ENCODE measurements at regions not wholly inside any gene's neighbourhood (a gene's known extent, or its start where the extent isn't known, plus 50 kb on each side); places are given as distances from the start of the nearest gene placed in this dataset.

GRCh38 chr1:56426587-56427381, 152.6 kb downstream of the PLPP3 start:
- Mint-ChIP-seq H3K4me1 (ENCODE audit: low read depth, unreplicated experiment) (no peaks in the 10 kb centered on the region), H3K36me3 (ENCODE audit: unreplicated experiment) (no peaks in the 10 kb centered on the region), H3K27ac (ENCODE audit: unreplicated experiment) (no peak overlapping the region), H3K27me3 (ENCODE audit: unreplicated experiment) (no peaks in the 10 kb centered on the region), H3K9me3 (ENCODE audit: unreplicated experiment) (no peaks in the 10 kb centered on the region), H3K4me3 (ENCODE audit: unreplicated experiment) (no peak overlapping the region)
- no peak for TF ChIP-seq CTCF (IDR thresholded peaks at IDR 0.05; ENCODE audit: partially characterized antibody, unreplicated experiment)
- DNase-seq, result no peak

- H3K27me3 Mint-ChIP-seq (ENCODE audit: unreplicated experiment), result no peaks in the 10 kb centered on the region
- H3K27ac Mint-ChIP-seq (ENCODE audit: unreplicated experiment), result no peak overlapping the region
- H3K9me3 Mint-ChIP-seq (ENCODE audit: unreplicated experiment), result no peaks in the 10 kb centered on the region
- H3K36me3 Mint-ChIP-seq (ENCODE audit: unreplicated experiment), result no peaks in the 10 kb centered on the region
- H3K4me3 Mint-ChIP-seq (ENCODE audit: unreplicated experiment), result no peak overlapping the region
- TF ChIP-seq CTCF (IDR thresholded peaks at IDR 0.05; ENCODE audit: partially characterized antibody, unreplicated experiment), result no peak
- no peaks in the 10 kb centered on the region for H3K4me1 Mint-ChIP-seq (ENCODE audit: low read depth, unreplicated experiment)
- no peak for DNase-seq
These were observed 153.8 kb downstream of the PLPP3 start for GRCh38 chr1:56425494-56426037.

GRCh38 chr1:56424744-56425493, 154.4 kb downstream of the PLPP3 start:
- Mint-ChIP-seq H3K4me1 (ENCODE audit: low read depth, unreplicated experiment) (no peaks in the 10 kb centered on the region), H3K27me3 (ENCODE audit: unreplicated experiment) (no peaks in the 10 kb centered on the region), H3K4me3 (ENCODE audit: unreplicated experiment) (no peak overlapping the region), H3K9me3 (ENCODE audit: unreplicated experiment) (no peaks in the 10 kb centered on the region), H3K36me3 (ENCODE audit: unreplicated experiment) (no peaks in the 10 kb centered on the region), H3K27ac (ENCODE audit: unreplicated experiment) (no peak overlapping the region)
- no peak for TF ChIP-seq CTCF (IDR thresholded peaks at IDR 0.05; ENCODE audit: partially characterized antibody, unreplicated experiment)
- DNase-seq, result no peak

- Mint-ChIP-seq H3K27me3 (ENCODE audit: unreplicated experiment) (no peaks in the 10 kb centered on the region), H3K9me3 (ENCODE audit: unreplicated experiment) (no peaks in the 10 kb centered on the region), H3K27ac (ENCODE audit: unreplicated experiment) (no peak overlapping the region), H3K4me1 (ENCODE audit: low read depth, unreplicated experiment) (no peaks in the 10 kb centered on the region), H3K36me3 (ENCODE audit: unreplicated experiment) (no peaks in the 10 kb centered on the region), H3K4me3 (ENCODE audit: unreplicated experiment) (no peak overlapping the region)
- no peak for TF ChIP-seq CTCF (IDR thresholded peaks at IDR 0.05; ENCODE audit: partially characterized antibody, unreplicated experiment)
- DNase-seq, result no peak
These were observed 155.6 kb downstream of the PLPP3 start for GRCh38 chr1:56423716-56424115.

Data from glutamatergic neuron (in vitro differentiated cells).